Neuron (in vitro differentiated cells): ENCODE measurements at regions not wholly inside any gene's neighbourhood (a gene's known extent, or its start where the extent isn't known, plus 50 kb on each side); places are given as distances from the start of the nearest gene placed in this dataset.

Experiments
- H2AFZ ChIP-seq: one replicate; pipeline ENCODE4 v1.6.1; 2013; ENCODE audit warnings: low read depth, mild to moderate bottlenecking, inconsistent platforms, low read length, moderate library complexity
- H3K27me3 ChIP-seq: one replicate; pipeline ENCODE4 v1.6.1; 2013; ENCODE audit warnings: low read length; ENCODE audit not compliant: insufficient read depth
- H3K36me3 ChIP-seq: one replicate; pipeline ENCODE4 v1.6.1; 2013; ENCODE audit warnings: low read length; ENCODE audit not compliant: insufficient read depth
- H3K4me1 ChIP-seq: one replicate; pipeline ENCODE4 v1.6.1; 2013; ENCODE audit warnings: low read length; ENCODE audit not compliant: insufficient read depth
- H3K4me3 ChIP-seq: 2 replicates; pipeline ENCODE4 v1.5.1; 2013; ENCODE audit warnings: mild to moderate bottlenecking, low read length, moderate library complexity
- H3K9me3 ChIP-seq: one replicate; pipeline ENCODE4 v1.6.1; 2013; ENCODE audit warnings: low read length

DNA sequence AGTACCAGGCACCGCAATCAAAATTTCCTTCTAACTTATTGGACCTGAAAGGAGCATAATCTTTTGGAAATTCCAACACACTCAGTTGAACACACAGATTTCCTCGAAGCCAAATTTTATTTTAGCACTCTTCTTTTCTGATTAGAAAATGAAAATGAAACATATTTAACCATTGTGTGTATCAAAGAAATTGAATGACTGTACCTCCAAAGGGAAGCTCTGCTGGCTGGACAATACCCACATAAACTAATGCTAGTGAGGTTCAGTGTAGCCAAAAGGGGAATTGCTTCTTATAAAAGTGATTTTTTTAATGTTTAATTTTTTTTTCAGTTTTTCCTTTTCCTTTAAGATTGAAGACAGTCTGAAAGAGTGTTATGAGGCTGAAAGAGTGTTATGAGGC lies 239.6 kb upstream of the NREP start:
- Histone ChIP-seq H3K4me1 (peaks cover 3% of the 10 kb centered on the region), H2AFZ (peak overlapping the region; percentile 40), H3K36me3 (no peaks in the 10 kb centered on the region), H3K4me3 (no peak overlapping the region), H3K27me3 (no peaks in the 10 kb centered on the region), H3K9me3 (no peaks in the 10 kb centered on the region)

DNA sequence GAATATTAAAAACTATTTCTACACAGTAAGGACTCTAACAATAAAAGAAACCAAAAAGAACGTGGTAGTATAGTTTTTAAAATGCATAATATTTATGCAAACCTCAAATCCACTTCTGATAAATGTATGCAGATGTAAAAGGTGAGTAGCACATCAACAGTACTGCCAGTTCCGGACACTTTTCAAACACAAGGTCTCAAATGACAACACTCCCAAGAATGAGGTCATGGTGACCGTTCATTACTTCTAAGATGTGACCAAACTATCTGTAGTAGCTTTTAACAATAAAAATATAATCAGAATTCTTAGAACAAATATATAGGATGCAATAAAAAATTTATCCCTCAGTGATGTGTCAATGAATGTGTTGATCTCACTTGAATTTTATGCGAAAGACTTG lies 238.7 kb upstream of the NREP start:
- no peak overlapping the region for H2AFZ ChIP-seq
- H3K27me3 ChIP-seq = no peaks in the 10 kb centered on the region
- H3K9me3 ChIP-seq = no peaks in the 10 kb centered on the region
- no peak overlapping the region for H3K4me3 ChIP-seq
- peaks cover 3% of the 10 kb centered on the region for H3K4me1 ChIP-seq
- no peaks in the 10 kb centered on the region for H3K36me3 ChIP-seq

GRCh38 chr5:111993242-111993641 lies 236.2 kb upstream of the NREP start:
- no peak overlapping the region for H2AFZ ChIP-seq
- peaks cover 3% of the 10 kb centered on the region for H3K4me1 ChIP-seq
- no peaks in the 10 kb centered on the region for H3K9me3 ChIP-seq
- no peaks in the 10 kb centered on the region for H3K36me3 ChIP-seq
- H3K27me3 ChIP-seq = no peaks in the 10 kb centered on the region
- H3K4me3 ChIP-seq = no peak overlapping the region

- Histone ChIP-seq H3K27me3 (no peaks in the 10 kb centered on the region), H3K4me1 (no peaks in the 10 kb centered on the region), H3K9me3 (no peaks in the 10 kb centered on the region), H2AFZ (no peak overlapping the region), H3K36me3 (no peaks in the 10 kb centered on the region), H3K4me3 (no peak overlapping the region)
These were observed 227.1 kb upstream of the NREP start for GRCh38 chr5:111984044-111984443.

- Histone ChIP-seq H3K9me3 (no peaks in the 10 kb centered on the region), H3K36me3 (no peaks in the 10 kb centered on the region), H2AFZ (no peak overlapping the region), H3K4me3 (no peak overlapping the region), H3K27me3 (no peaks in the 10 kb centered on the region), H3K4me1 (no peaks in the 10 kb centered on the region)
These were observed 226.5 kb upstream of the NREP start for GRCh38 chr5:111983459-111983858.

DNA sequence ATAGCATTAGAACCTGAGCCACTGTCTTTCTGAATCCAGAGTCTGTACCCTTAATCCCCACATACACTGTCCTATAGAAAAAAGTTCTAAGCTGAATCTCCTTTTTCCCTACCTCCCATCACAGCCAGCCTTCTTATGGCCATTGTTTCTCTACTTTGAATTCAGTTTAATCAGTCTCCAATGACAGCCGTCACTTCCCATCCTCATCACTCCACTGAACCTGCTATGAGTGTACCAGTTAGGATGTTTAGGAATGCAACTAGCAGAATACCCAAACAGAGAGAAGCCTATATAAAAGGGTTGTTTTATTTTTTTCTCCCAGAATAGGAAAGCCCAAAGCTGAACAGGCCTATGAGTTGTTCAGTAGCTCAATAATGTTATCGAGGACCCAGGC lies 220.4 kb upstream of the NREP start:
- Histone ChIP-seq H3K4me1 (peaks cover 4% of the 10 kb centered on the region), H3K4me3 (no peak overlapping the region), H3K9me3 (no peaks in the 10 kb centered on the region), H2AFZ (no peak overlapping the region), H3K36me3 (no peaks in the 10 kb centered on the region), H3K27me3 (no peaks in the 10 kb centered on the region)

DNA sequence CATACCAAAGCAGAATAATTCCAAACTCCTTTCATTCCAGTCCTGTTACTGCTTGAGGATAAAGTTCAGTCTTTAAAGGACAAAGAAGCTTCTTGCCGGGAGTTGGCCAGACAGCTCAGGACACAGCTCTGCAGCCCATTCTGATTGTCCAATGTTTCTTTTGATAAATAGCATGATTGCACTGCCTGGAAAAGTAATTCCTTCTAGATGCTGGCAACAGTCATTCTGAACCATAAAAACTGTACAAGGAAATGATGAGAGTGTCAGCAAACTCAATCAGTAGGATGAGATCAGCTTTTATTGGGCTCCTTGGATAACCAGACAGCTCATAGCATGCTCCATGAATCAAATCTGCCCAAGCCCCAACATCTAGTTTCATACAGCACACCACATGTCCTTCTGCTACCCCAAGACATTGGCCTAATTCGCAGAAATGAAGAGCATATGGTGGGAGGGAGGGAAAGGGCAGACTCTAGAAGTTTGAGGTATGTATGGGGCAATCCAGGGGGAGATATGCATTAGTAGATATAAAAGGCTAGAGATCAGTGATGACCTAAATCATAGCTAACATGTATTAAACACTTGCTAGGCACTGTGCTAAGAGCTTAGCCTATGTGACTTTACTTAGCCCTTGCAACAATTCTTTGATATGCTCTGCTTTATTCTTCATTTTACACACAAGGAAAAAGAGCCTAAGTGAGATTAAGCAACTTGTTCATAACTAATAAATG lies 219.9 kb upstream of the NREP start:
- Histone ChIP-seq H3K9me3 (no peaks in the 10 kb centered on the region), H3K36me3 (no peaks in the 10 kb centered on the region), H3K4me3 (no peak overlapping the region), H3K27me3 (no peaks in the 10 kb centered on the region), H2AFZ (no peak overlapping the region), H3K4me1 (peaks cover 4% of the 10 kb centered on the region)

DNA sequence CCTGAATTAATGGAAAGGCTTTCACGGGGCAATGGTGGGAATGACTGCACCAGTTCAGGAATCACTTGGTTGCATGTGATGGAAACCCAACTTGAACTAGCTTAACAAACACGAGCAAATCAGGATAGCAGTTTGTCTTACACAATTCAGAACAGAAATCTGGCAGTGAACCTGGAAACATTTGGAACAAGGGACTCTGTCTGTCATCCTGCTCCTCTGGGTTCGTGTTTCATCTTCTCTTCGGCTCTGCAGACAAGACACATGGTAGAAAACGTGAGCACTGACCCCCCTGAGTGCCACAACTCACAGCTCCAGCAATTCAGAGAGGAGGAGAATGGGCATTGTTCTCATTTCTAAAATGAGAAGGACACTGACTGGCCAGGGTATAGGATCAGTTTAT lies 218.1 kb upstream of the NREP start:
- H3K4me1 ChIP-seq = peaks cover 4% of the 10 kb centered on the region
- H3K4me3 ChIP-seq = no peak overlapping the region
- no peaks in the 10 kb centered on the region for H3K36me3 ChIP-seq
- H3K9me3 ChIP-seq = no peaks in the 10 kb centered on the region
- no peaks in the 10 kb centered on the region for H3K27me3 ChIP-seq
- no peak overlapping the region for H2AFZ ChIP-seq

DNA sequence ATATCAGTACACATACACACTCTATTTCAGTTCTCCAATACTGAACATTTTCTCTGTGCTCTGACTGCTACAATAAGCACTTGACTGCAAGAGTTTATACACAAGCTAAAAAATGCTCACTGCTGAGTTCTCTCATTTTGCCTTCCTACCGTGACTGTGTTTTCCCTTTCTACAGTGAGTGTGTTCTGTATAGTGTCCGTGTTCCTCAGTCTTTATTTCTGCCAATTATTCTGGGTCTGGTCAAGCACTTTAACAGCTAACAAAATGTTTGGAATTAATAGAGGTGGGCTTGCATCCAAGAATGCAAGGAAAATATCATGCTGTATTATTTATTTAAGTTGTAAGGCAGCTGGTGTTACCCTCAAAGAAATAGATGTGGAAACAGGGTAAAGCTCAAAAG lies 217.0 kb upstream of the NREP start:
- Histone ChIP-seq H2AFZ (no peak overlapping the region), H3K4me3 (no peak overlapping the region), H3K9me3 (no peaks in the 10 kb centered on the region), H3K4me1 (peaks cover 4% of the 10 kb centered on the region), H3K36me3 (no peaks in the 10 kb centered on the region), H3K27me3 (no peaks in the 10 kb centered on the region)

- H3K9me3 ChIP-seq = no peaks in the 10 kb centered on the region
These were observed 215.6 kb upstream of the NREP start for GRCh38 chr5:111972548-111972947.

GRCh38 chr5:111972080-111972479 lies 215.1 kb upstream of the NREP start:
- Histone ChIP-seq H3K4me1 (peaks cover 4% of the 10 kb centered on the region), H3K9me3 (no peaks in the 10 kb centered on the region), H3K27me3 (no peaks in the 10 kb centered on the region), H2AFZ (no peak overlapping the region), H3K36me3 (no peaks in the 10 kb centered on the region), H3K4me3 (no peak overlapping the region)

More at GRCh38 chr5:111972548-111972947, 215.6 kb upstream of the NREP start:
- Histone ChIP-seq H2AFZ (no peak overlapping the region), H3K36me3 (no peaks in the 10 kb centered on the region), H3K27me3 (no peaks in the 10 kb centered on the region), H3K4me1 (peaks cover 4% of the 10 kb centered on the region), H3K4me3 (no peak overlapping the region)

- no peaks in the 10 kb centered on the region for H3K36me3 ChIP-seq
- no peak overlapping the region for H3K4me3 ChIP-seq
- H3K4me1 ChIP-seq = no peaks in the 10 kb centered on the region
- no peaks in the 10 kb centered on the region for H3K27me3 ChIP-seq
- no peaks in the 10 kb centered on the region for H3K9me3 ChIP-seq
- no peak overlapping the region for H2AFZ ChIP-seq
These were observed 211.5 kb upstream of the NREP start for GRCh38 chr5:111968459-111968858.

GRCh38 chr5:111967463-111967862 lies 210.5 kb upstream of the NREP start:
- no peaks in the 10 kb centered on the region for H3K9me3 ChIP-seq

DNA sequence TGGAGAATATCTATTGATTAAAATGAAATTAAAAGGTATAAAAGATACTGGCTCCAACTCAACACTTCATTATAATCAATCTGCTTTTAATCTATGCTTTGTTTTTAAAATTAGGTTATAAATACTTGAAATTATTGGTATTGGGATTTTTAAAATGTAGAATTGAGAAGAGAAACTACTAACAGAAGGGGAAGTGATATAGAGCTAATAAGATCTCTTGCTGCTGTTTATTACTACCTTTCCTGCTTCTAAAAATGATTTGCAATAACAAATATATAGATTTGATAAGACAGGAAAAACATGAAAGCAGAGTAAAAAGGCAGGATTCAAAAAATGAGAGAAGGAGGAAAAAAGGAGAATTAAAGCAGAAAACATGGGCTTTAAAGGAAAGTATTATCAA lies 209.3 kb upstream of the NREP start:
- no peaks in the 10 kb centered on the region for H3K36me3 ChIP-seq
- no peak overlapping the region for H2AFZ ChIP-seq
- no peaks in the 10 kb centered on the region for H3K4me1 ChIP-seq
- no peak overlapping the region for H3K4me3 ChIP-seq
- no peaks in the 10 kb centered on the region for H3K27me3 ChIP-seq
- no peaks in the 10 kb centered on the region for H3K9me3 ChIP-seq

More at GRCh38 chr5:111967463-111967862, 210.5 kb upstream of the NREP start:
- Histone ChIP-seq H2AFZ (no peak overlapping the region), H3K27me3 (no peaks in the 10 kb centered on the region), H3K4me1 (no peaks in the 10 kb centered on the region), H3K36me3 (no peaks in the 10 kb centered on the region), H3K4me3 (no peak overlapping the region)
